ENCODE measurements at regions not wholly inside any gene's neighbourhood (a gene's known extent, or its start where the extent isn't known, plus 50 kb on each side); places are given as distances from the start of the nearest gene placed in this dataset.

DNA sequence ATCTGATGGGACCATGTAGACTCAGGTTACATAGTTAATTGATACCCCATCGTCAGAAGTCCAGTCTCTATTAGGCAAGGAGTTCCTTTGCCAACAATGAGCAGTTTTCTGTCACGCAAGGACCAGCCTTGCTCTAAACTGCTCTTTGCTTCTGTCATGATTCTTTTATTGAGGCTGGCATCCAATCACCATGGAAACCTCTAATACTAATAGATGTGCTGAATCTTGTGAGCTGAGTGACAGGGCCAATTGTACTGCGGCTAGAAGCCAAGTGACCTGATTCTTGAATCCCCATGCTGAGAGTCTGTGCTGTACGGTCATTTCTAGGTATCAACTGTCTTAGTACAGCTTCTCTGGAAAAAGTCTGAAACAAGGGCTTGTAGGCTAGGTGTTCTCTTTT lies 395.6 kb downstream of the RND3 start:
- TF ChIP-seq, protein P1, sequence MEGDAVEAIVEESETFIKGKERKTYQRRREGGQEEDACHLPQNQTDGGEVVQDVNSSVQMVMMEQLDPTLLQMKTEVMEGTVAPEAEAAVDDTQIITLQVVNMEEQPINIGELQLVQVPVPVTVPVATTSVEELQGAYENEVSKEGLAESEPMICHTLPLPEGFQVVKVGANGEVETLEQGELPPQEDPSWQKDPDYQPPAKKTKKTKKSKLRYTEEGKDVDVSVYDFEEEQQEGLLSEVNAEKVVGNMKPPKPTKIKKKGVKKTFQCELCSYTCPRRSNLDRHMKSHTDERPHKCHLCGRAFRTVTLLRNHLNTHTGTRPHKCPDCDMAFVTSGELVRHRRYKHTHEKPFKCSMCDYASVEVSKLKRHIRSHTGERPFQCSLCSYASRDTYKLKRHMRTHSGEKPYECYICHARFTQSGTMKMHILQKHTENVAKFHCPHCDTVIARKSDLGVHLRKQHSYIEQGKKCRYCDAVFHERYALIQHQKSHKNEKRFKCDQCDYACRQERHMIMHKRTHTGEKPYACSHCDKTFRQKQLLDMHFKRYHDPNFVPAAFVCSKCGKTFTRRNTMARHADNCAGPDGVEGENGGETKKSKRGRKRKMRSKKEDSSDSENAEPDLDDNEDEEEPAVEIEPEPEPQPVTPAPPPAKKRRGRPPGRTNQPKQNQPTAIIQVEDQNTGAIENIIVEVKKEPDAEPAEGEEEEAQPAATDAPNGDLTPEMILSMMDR (IDR thresholded peaks at IDR 0.05): no peak
- TF ChIP-seq EP300 (IDR thresholded peaks at IDR 0.05) (no peak), POLR2A (IDR thresholded peaks at IDR 0.05) (no peak)
